NCI-H345 treated with DMSO at 0.1 percent for 48 hours (cell line): ENCODE measurements at regions not wholly inside any gene's neighbourhood (a gene's known extent, or its start where the extent isn't known, plus 50 kb on each side); places are given as distances from the start of the nearest gene placed in this dataset.

Experiments used
- DNase-seq: peaks from one replicate; lab custom pipeline; 2025; ENCODE audit not compliant: unreplicated experiment; lab: John Stamatoyannopoulos, UW

DNA sequence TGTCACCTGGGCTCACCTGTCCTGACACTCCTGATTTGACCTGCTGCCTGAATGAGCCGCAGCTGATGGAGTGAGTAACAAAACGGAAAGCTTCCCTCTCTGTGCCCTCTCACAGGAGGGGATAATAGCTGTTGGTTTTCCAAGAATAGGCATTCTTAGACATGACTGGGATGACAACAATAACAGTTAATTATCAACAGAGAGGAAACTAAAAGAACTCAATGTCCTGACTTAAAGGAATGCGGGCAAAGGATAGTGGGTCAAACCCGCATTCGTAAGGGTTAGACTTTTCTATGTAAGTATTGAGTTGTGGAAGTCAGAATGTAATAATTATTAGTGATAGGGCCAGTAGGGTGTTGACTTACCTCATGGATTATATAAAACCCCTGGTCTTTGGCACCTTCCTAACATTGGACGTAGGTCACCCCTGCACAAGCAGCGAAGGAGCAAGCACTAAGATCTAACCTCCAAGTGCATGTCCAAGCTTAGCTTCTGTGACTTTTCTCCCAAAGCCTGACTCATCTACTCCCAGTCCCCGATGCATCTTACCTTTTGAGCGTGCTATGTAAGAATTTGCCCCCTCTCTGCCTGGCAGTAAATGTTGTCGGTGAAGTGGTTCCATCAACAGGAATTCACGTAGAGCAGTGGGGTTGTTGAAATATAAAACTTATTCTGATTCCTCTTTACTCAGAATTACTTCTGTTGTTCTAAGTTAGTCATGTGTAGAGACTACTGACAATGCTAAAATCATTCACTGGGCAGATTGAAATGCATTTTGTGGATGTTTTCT is 442.3 kb downstream of the FGF9 start:
- DNase-seq, result no peak

DNA sequence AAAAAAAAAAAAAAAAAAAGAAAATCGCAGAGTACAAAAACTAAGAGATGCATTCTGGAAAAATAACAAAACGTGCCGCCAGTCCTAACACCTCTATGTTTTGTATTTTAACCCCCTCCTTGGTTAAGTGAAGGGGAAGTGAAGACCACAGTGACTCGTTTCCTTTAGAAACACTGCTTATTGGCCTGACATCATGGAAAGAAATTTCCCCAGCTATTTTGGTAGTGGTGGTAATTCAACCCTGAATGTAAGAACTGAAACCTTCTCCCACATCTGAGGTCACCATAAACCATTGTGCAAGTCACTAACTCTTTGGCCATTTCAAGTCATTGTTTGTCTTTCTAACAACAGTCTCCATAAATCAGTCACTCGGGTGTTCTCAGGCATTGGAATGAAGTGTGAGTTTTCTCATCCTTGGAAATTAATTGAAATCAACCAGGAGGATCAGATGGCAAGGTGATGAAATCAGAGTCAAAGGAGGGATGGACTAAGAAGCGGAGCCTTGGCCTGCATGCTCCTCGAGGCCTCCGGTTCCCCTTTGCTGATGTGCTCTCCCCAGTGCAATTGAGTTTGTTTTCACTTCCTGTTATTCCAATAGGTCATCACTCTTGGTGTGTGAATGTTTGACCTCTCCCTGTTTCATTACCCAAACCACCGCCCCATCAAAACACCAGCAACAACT is 443.9 kb downstream of the FGF9 start:
- DNase-seq, result no peak

DNA sequence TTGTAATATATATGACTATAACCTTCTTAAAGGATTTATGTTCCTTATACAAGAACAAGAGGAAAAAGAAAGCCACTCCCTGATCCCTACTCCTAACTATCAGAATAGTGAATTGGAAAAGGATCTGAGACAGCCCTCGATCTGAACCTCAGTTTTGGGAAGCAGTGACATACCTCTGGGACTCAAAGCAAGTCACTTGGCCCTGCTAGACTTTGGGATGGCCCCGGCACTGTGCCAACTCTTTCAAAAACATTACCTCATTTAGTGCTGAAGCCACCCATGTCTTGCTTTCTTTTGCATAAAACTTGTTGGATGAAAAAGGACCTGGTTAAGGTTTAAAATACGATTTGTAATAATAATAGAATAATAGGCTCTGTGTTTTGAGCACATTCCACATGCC is 447.3 kb downstream of the FGF9 start:
- no peak for DNase-seq

DNA sequence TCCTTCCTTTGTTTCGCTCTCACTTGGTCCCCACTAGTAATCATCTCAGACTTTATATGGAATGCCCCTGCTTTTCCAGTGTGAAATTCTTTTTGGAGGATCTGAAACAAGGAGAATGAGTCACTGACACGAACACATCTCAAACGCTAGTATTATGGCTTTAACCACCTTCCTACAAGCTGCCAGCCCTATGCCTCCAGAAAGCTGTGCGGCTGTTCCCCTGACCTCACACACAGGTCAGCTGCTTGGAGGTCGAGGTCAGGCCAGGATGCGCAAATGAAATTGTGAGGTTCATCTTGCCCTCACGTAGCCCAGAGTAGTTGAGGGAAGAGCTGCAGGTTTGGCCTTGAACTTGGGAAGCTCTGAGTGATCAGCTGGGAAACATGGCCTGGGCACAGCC is 449.8 kb downstream of the FGF9 start:
- no peak for DNase-seq

DNA sequence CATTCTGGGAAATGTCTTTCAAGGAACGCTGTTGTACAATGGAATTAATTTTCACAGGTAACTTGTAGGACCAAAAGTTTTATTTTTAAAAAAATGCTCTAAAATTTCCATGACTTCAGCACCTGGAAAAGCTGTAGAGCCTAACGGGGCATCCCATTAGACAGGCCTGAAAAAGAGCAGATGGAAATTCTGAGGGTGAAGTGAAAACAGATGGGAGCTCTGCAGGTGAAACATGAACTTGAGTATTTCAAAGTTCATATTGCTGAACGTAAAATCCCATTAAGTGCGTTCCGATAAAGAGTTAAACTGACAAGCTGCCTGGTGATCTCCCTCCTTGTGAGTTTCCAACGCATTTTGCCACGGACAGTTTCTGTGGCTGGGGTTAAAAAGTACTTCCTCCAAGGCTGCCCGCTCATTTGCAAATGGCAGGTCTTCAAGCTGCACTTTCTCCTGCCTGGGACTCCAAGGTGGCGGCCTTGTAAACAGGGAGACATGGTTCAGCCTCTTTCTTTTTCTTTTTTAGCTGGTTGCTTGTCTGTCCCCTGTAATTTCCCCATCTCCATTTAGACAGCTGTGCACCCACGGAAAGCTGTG is 450.4 kb downstream of the FGF9 start:
- no peak for DNase-seq

DNA sequence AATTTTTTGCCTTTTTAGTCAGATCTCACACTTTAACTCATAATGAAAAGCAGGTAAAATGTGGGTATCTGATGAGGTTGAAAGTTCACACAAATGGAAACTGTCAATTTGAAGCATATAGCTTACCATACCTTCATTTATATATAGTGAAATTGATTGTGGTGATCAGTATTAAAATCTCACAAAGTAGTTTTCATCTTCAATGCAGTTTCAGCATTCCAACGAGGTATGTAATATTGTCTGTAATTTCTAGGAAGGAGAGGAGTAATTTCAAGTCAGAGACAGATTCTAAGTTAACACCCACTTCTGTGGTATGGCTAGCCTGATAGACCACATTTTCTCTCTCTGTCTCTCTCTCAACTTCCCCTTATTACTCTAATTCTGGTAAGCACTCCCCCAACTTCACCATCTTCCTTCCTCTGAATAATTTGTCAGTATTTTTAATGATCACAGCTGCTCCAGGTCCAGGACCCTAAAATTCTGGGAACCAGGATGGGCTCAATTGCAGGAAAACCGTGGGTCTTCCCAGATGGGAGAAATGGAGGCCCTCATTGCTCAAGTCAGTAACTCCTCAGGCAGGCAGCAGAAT is 455.7 kb downstream of the FGF9 start:
- no peak for DNase-seq

DNA sequence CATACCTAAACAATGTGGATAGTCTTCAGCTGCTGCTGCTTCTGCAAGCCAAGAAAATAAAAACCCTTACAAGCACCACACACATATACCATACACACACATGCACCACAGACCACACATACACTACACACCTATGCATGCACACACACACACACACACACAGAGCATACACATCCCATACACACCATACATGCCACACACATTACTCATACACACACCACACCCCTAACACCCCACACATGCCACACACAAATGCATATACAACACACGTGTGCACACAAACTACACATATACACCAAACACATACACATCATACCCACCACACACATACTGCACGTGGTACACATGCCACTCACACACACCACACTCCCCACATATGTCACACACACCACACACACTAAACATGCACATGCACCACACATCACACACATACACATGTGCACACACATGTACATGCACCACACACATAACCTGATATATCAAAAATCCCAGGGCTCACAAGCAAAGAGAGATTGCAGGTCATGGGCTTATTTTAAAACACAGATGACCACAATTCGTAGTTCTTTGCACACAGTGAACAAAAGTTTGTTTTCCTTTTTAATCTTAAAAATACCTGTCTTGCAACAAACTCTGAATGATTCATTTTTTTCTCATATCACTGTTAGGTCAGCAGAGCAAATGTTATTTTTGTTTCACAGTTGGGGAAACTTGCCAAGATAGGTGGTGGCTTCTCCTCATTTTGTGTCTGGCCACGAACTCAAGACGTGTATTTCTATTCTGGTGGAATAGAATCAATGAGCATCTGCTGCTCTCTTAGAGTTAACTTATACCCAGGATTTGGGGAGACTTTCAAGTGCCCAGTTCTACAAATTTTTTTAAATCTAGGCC is 456.6 kb downstream of the FGF9 start:
- no peak for DNase-seq

DNA sequence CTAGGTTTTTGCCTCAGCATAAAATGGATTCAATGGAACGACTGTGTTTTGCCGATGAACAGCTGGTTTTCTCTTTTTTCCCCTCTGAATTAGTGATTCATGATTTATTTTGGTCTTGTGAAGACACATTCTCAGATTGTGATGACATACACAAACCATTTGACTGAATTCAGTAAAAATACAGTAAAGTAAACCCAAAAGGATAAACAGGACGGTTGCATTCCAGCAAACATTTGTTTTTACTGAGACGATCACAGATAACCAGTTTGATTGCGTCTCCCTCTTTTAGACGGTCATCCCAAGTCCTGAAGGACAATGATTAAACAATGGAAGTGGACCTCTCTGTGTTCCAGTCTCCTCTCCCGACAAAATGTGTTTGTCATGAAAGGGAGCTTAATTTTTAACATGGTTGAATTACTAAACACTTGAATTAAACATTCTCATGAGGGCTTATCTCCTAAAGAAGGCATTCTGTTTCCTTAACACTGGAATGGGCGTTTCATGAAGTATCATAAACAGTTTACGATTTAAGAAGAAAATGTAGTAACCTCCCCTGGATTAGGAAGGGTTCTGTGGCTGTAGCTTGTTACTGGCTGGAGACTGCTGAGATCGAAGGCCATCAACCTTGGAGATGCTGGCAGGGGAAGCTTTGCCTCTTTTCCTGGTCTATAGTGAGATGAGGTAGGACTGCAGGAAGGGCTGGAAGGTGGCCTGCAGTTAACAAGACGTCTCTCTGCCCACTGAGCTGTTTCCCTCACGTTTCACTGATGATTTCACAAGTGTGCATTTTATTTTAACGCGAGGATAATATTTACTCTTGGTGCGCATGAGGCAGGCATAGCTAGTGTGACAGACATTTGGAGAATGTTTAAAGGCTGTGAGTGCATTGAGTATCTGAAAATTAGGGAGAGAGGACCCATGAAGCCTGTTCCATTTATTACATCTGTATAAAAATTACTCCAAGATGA is 457.9 kb downstream of the FGF9 start:
- DNase-seq, result no peak

DNA sequence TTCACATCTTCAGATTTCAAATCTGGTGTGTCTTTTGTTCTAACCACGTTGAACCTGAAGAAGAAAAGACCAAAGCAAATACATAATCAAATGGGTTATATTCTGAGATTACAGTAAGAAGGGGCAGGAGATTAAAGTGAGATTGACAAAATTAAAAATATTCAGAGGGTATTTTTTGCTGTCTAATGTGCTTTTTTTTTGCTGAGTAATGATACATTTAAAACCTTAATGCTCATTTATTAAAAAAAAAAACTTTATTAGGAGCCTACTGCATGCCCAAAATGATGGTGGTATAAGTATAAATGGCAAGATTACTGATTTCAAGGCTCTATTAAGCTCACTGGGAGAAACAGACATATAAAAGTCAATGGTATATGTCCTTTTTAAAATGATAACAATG is 459.4 kb downstream of the FGF9 start:
- DNase-seq, result no peak

DNA sequence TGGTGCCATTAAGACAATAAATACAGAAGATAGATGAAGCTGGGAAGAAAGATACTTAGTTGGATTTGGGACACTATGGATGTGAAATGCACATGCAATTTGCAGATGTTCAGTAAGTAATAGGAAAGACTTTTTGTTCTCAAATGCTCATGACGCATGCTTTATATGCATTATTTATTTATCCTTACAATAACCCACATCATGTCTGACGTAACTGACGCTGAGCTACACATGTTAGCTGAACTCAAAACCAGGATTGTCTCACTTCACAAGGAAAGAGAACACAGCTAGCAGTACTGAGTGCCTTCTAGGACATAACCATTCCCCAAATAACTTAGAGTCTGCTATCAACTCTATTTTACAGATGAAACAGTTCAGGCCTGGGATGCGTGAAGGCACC is 463.4 kb downstream of the FGF9 start:
- no peak for DNase-seq

DNA sequence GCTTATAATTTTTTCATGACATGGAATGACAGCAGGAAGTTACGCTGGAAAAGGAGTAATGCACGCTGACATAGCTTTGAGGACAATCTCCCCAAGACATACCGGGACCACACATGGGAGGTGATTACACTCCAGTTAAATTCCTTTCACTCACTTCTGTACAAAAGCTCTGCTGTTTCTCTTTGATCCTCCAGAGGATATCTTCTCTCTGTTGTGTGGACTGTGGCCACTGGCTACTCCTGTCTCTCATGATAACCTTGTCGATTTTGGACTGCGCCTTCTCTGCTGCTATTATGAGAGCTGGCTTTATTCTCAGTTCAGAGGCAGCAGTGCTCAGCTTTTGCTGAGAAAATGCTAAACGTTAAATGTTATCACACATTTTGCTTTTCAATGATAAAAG is 464.6 kb downstream of the FGF9 start:
- no peak for DNase-seq

DNA sequence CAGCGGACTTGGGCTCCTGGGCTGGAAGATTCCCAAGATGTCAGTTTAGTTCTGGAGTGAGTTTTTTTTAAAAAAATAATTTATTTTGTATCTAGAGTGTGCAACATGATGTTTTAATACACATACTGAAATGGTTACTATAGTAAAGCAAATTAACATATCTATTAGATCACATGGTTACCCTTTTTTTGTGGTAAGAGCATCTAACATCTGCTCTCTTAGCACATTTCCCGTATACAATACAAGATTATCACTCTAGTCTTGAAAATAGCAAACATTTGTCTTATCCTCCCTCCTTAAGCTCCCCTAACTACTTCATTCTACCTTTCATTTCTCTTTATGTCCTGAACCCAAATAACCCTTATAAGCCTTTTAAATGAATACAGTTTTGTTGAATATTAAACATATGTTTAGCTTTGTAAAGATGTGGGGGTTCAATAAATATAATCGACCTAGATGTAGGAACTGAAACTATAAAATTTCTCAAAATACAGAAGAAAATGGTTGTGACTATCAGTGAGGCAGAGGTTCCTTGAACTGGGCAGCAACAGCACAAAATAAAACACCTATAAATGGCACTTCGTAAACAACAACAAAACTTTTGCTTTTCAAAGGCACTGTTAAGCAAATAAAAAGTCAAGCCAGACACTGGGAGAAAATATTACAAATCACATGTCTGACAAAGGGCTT is 466.6 kb downstream of the FGF9 start:
- DNase-seq, result no peak

DNA sequence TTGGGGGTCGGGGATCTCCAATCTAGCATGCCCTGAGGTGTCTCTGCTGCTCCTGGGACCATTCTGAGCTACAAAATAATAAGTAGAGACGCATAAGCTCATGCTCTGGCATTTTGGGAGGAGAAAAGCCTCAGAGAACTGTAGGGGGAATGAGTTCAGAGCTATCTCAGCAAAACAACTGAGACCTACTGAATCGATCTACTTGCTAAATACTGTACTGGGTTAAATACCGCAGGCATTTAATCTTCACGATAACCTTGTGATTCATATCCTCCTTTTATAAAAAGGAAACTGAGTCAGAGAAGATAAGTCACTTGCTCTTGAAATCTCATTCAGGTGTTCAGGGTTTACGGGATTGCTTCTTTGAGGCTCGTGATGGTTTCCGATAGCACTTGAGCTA is 468.1 kb downstream of the FGF9 start:
- no peak for DNase-seq

DNA sequence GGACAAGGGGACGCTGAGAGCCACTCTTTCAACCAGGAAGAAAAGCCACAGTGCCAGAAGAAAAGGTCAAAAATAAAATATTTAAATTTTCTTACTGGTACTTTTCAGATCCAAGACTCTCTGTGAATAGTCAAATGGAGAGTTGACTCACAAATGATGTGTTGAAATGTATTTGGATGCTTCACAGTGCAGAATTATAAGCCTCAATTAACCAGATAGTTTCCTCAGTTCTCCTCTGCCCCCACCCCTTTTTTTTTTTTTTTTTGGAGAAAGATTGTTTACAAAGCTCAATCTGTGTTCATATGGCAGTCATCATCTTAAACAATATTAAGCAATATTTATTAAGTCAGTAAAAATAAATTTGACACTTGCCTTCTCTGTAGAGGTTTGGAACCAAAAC is 470.8 kb downstream of the FGF9 start:
- no peak for DNase-seq

DNA sequence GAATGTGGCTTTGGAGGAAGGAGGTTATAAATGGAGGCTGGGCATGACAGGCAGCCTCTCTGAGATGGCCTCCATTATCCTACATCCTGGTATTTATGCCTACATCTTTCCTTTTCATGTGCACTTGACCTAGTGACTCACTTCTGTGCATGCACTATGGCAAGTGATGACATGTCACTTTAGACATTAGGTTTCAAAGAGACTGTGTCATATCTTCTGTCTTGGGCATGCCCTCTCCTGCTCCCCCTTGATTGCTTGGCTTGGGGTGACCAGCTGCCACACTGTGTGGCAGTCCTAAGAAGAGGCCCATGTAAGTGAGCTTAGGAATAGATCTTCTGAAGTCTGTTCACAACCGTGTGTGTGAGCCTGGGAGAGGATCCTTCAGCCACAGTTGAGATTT is 472.8 kb downstream of the FGF9 start:
- DNase-seq, result no peak

DNA sequence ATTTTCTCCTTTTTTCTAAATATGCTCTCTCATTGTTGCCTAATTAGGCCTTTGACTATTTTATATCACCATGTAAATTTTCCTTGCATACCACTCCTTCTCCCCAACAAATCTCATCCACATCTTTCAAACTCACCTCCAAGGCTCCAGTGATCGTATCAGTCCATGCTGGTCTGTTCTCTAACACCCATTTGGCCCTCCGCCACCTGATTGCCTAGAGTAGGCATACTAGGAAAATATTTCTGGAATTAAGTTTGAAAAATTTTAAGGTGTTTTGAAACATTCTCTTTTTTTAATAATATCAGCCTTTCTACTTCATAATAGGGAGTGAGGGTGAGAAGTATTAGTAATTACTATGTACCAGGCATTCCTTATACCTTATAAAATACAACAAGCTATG is 473.9 kb downstream of the FGF9 start:
- DNase-seq, result no peak

DNA sequence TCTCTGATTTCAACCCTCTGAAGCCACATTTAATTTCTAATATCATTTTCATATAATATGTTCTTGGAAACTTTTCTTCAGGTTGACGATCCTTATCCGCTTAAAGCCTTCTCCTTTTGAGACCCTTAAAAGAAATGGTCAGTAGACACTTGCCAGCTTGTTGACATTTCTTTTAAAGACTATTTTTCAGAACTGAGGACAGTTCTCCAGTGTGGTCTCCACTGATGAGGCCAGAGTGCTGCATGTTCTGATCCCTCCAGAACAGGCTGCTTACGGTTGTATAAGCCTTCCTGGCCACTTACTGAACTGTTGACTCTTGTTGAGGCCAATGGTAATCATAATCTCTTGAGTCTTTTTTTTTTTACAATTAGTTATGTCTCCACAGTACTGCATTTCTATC is 477.3 kb downstream of the FGF9 start:
- no peak for DNase-seq

DNA sequence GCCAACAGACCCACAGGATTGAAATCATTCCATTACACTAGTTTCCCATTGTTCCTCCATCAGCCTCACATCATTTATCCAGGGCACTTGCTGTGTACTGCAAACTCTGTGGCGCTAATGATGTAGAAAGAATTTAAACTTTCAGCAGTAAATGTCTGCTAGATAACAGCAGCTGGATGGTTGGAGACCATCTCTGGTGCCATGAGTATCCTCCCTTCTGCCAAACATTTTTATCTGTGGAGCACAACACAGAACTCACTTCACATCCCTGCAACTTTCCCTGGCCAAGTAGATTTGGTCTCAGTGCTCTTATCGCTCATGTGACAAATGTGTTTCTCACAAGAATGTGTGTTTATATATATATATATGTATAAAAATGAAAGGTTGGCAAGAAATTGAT is 481.9 kb downstream of the FGF9 start:
- DNase-seq, result no peak

DNA sequence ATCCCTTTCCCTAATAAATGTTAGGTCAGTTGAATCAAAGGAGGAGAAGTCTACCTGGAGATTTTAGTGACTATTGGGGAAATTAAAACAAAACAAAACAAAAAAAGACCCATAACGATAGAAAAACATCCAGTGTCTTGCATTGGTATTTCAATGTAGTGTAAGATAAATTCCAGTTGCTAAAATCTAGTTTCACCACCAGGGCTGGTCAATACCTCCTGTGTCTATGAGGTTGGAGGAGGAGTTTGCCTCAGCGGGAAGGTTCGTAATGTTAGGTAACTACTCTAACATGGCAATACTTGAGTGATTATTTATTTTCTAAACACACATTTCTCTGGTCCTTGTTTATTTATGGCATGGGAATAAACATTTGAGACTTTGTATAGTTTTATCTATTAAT is 483.2 kb downstream of the FGF9 start:
- no peak for DNase-seq
